ENCODE measurements at regions not wholly inside any gene's neighbourhood (a gene's known extent, or its start where the extent isn't known, plus 50 kb on each side); places are given as distances from the start of the nearest gene placed in this dataset.

- no peaks in the 10 kb centered on the region for H3K9me2 ChIP-seq (replicated peaks; ENCODE audit: insufficient read depth, low read length)
- no peaks in the 10 kb centered on the region for H3K27me3 ChIP-seq (replicated peaks; ENCODE audit: insufficient read depth, low read length)
- H2AFZ ChIP-seq (ENCODE audit: low read length): no peak overlapping the region
- H3K4me3 ChIP-seq (ENCODE audit: low read length): no peak overlapping the region
- no peaks in the 10 kb centered on the region for H3K9me3 ChIP-seq (replicated peaks; ENCODE audit: insufficient read depth, low read length)
- no peaks in the 10 kb centered on the region for H3K36me3 ChIP-seq (replicated peaks; ENCODE audit: insufficient read depth, low read length)
- H4K20me1 ChIP-seq (ENCODE audit: insufficient read depth, low read length): no peaks in the 10 kb centered on the region
- no peak overlapping the region for H3K9ac ChIP-seq (ENCODE audit: low read length)
- no peaks in the 10 kb centered on the region for H3K4me1 ChIP-seq (ENCODE audit: low read length)
- no peak for DNase-seq
- no peaks in the 10 kb centered on the region for H3K79me2 ChIP-seq (ENCODE audit: low read length)
- no peak for TF ChIP-seq EZH2phosphoT487 (IDR thresholded peaks at IDR 0.05; ENCODE audit: low read length)
- TF ChIP-seq, protein P1, sequence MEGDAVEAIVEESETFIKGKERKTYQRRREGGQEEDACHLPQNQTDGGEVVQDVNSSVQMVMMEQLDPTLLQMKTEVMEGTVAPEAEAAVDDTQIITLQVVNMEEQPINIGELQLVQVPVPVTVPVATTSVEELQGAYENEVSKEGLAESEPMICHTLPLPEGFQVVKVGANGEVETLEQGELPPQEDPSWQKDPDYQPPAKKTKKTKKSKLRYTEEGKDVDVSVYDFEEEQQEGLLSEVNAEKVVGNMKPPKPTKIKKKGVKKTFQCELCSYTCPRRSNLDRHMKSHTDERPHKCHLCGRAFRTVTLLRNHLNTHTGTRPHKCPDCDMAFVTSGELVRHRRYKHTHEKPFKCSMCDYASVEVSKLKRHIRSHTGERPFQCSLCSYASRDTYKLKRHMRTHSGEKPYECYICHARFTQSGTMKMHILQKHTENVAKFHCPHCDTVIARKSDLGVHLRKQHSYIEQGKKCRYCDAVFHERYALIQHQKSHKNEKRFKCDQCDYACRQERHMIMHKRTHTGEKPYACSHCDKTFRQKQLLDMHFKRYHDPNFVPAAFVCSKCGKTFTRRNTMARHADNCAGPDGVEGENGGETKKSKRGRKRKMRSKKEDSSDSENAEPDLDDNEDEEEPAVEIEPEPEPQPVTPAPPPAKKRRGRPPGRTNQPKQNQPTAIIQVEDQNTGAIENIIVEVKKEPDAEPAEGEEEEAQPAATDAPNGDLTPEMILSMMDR (IDR thresholded peaks at IDR 0.05; ENCODE audit: low read length): no peak
- no peak for TF ChIP-seq EZH2 (optimal IDR thresholded peaks at IDR 0.05; ENCODE audit: low read depth, low read length)
- no peaks in the 10 kb centered on the region for H3F3A ChIP-seq (ENCODE audit: insufficient read depth, low read length)
- no peak overlapping the region for H3K27ac ChIP-seq (ENCODE audit: low read length)
- no peak overlapping the region for H3K4me2 ChIP-seq (ENCODE audit: low read depth, low read length)
These were observed 441.7 kb downstream of the FUT8 start for GRCh38 chr14:65854215-65854614.

DNA sequence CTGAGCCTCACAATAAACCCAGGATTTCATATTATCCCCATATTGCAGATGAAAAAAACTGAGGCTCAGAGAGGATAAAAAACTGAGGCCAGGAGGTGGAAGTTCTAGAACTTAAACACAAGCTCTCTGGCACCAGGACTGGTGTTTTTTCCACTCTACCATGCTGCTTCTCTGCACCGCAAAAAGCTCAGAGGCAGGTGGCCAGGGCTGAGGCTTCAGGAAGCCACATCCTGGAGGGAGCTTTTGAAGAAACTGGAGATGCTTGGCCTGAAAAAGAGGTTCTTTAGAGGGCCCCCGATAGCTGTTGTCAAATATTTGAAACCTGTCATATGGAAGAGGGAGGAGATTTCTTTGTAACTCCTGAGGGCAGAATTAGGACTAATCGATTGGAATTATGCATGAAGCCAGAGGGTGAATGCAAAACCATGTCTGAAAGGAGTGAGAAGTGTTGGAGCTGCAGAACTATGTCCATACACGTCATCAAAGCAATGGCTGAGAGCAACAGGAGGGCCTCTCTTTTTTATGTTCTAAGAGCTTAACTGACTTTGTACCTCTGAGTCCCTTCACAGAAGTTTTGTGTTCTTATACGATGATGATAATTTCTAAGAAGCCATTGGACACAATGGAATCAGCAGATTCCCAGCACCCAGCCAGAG is 448.6 kb downstream of the FUT8 start:
- Histone ChIP-seq H3K9me2 (replicated peaks; ENCODE audit: insufficient read depth, low read length) (no peaks in the 10 kb centered on the region), H3K9ac (ENCODE audit: low read length) (no peak overlapping the region), H3K36me3 (replicated peaks; ENCODE audit: insufficient read depth, low read length) (no peaks in the 10 kb centered on the region), H3F3A (ENCODE audit: insufficient read depth, low read length) (no peaks in the 10 kb centered on the region), H3K9me3 (replicated peaks; ENCODE audit: insufficient read depth, low read length) (no peaks in the 10 kb centered on the region), H3K4me3 (ENCODE audit: low read length) (no peak overlapping the region), H4K20me1 (ENCODE audit: insufficient read depth, low read length) (no peaks in the 10 kb centered on the region), H3K27me3 (replicated peaks; ENCODE audit: insufficient read depth, low read length) (no peaks in the 10 kb centered on the region), H3K27ac (ENCODE audit: low read length) (no peak overlapping the region), H2AFZ (ENCODE audit: low read length) (no peak overlapping the region), H3K4me1 (ENCODE audit: low read length) (no peaks in the 10 kb centered on the region), H3K79me2 (ENCODE audit: low read length) (no peaks in the 10 kb centered on the region), H3K4me2 (ENCODE audit: low read depth, low read length) (no peak overlapping the region)
- TF ChIP-seq EZH2phosphoT487 (IDR thresholded peaks at IDR 0.05; ENCODE audit: low read length) (no peak), EZH2 (optimal IDR thresholded peaks at IDR 0.05; ENCODE audit: low read depth, low read length) (no peak)
- TF ChIP-seq, protein P1 (IDR thresholded peaks at IDR 0.05; ENCODE audit: low read length): no peak
- no peak for DNase-seq

DNA sequence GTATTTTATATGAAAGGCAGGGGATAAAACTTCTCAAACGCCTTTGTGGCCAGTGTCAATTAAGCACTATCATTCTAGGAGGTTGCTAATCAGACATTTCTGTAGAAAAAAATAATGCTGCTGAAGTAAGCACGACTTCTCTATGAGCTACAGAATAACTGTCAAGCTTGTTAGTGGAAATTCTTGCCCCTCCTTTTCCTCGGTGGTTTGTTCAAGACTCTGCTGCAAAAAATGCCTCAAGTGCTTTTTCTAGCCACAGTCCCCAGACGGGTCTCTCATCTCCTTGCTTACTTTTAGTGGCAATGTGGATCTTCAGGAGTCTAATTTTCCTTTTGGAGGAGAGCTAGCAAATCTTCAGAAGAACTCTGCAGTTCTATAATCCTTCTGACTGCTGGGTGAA is 452.0 kb downstream of the FUT8 start:
- H3F3A ChIP-seq (ENCODE audit: insufficient read depth, low read length): no peaks in the 10 kb centered on the region
- H3K4me2 ChIP-seq (ENCODE audit: low read depth, low read length): no peak overlapping the region
- no peaks in the 10 kb centered on the region for H4K20me1 ChIP-seq (ENCODE audit: insufficient read depth, low read length)
- no peaks in the 10 kb centered on the region for H3K79me2 ChIP-seq (ENCODE audit: low read length)
- H3K9ac ChIP-seq (ENCODE audit: low read length): no peak overlapping the region
- H3K9me3 ChIP-seq (replicated peaks; ENCODE audit: insufficient read depth, low read length): no peaks in the 10 kb centered on the region
- H3K27ac ChIP-seq (ENCODE audit: low read length): no peak overlapping the region
- H3K4me1 ChIP-seq (ENCODE audit: low read length): no peaks in the 10 kb centered on the region
- no peak overlapping the region for H2AFZ ChIP-seq (ENCODE audit: low read length)
- H3K9me2 ChIP-seq (replicated peaks; ENCODE audit: insufficient read depth, low read length): no peaks in the 10 kb centered on the region
- no peak for DNase-seq
- no peak for TF ChIP-seq EZH2 (optimal IDR thresholded peaks at IDR 0.05; ENCODE audit: low read depth, low read length)
- no peak for TF ChIP-seq EZH2phosphoT487 (IDR thresholded peaks at IDR 0.05; ENCODE audit: low read length)
- TF ChIP-seq, protein P1 (IDR thresholded peaks at IDR 0.05; ENCODE audit: low read length): no peak
- no peaks in the 10 kb centered on the region for H3K27me3 ChIP-seq (replicated peaks; ENCODE audit: insufficient read depth, low read length)
- no peak overlapping the region for H3K4me3 ChIP-seq (ENCODE audit: low read length)
- H3K36me3 ChIP-seq (replicated peaks; ENCODE audit: insufficient read depth, low read length): no peaks in the 10 kb centered on the region
